HUES6 (cell line): ENCODE measurements at regions not wholly inside any gene's neighbourhood (a gene's known extent, or its start where the extent isn't known, plus 50 kb on each side); places are given as distances from the start of the nearest gene placed in this dataset.

Experiments used
- H3K27ac ChIP-seq: 2 replicates; pipeline ENCODE4 v1.7.0; 2013; ENCODE audit warnings: low read depth, mild to moderate bottlenecking, low read length, inconsistent platforms
- H3K27me3 ChIP-seq: 2 replicates; pipeline ENCODE4 v1.6.1; 2013; ENCODE audit warnings: low read length; ENCODE audit not compliant: control insufficient read depth, insufficient read depth
- H3K36me3 ChIP-seq: 2 replicates; pipeline ENCODE4 v1.6.1; 2013; ENCODE audit warnings: low read length; ENCODE audit not compliant: control insufficient read depth, insufficient read depth
- H3K4me1 ChIP-seq: 2 replicates; pipeline ENCODE4 v1.6.1; 2013; ENCODE audit warnings: low read length; ENCODE audit not compliant: control insufficient read depth, insufficient read depth
- H3K4me3 ChIP-seq: 2 replicates; pipeline ENCODE4 v1.5.1; 2013; ENCODE audit warnings: low read depth, low read length
- H3K9ac ChIP-seq: one replicate; pipeline ENCODE4 v1.6.1; 2013; ENCODE audit warnings: mild to moderate bottlenecking, low read length
- H3K9me3 ChIP-seq: 2 replicates; pipeline ENCODE4 v1.6.1; 2013; ENCODE audit warnings: low read depth, low read length; ENCODE audit not compliant: control insufficient read depth, insufficient read depth

DNA sequence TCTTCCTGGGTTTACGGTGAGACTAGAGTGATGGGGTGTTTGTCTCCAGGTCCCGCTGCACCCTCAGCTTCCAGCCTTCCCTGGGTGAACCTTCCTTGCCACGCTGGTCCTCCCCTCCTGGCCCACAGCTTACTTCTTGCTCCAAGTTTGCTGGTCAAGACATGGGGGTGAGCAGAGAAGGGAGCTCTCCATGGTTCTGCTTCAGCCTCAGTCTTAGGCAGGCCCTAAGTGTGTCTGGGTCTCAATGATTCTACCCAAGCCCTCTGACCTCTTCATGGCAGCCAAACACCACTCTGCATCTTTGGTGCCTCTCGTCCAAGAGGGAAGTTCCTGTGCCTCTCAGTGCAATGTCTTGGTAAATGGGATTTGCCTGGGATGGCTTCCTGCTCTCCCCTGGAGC is 356.5 kb upstream of the KLF6 start:
- H3K9me3 ChIP-seq = peaks cover 14% of the 10 kb centered on the region
- no peak overlapping the region for H3K4me3 ChIP-seq
- no peak overlapping the region for H3K27ac ChIP-seq
- H3K27me3 ChIP-seq = no peaks in the 10 kb centered on the region
- no peaks in the 10 kb centered on the region for H3K36me3 ChIP-seq
- peaks cover 3% of the 10 kb centered on the region for H3K4me1 ChIP-seq
- H3K9ac ChIP-seq = no peak overlapping the region

GRCh38 chr10:4138146-4138721 is 353.2 kb upstream of the KLF6 start:
- H3K9me3 ChIP-seq = peaks cover 14% of the 10 kb centered on the region
- no peak overlapping the region for H3K9ac ChIP-seq
- H3K27me3 ChIP-seq = no peaks in the 10 kb centered on the region
- no peaks in the 10 kb centered on the region for H3K4me1 ChIP-seq
- H3K4me3 ChIP-seq = no peak overlapping the region
- no peak overlapping the region for H3K27ac ChIP-seq
- H3K36me3 ChIP-seq = no peaks in the 10 kb centered on the region

GRCh38 chr10:4137299-4137698 is 352.3 kb upstream of the KLF6 start:
- Histone ChIP-seq H3K9ac (no peak overlapping the region), H3K27ac (no peak overlapping the region), H3K4me3 (no peak overlapping the region), H3K36me3 (no peaks in the 10 kb centered on the region), H3K4me1 (no peaks in the 10 kb centered on the region), H3K9me3 (peaks cover 14% of the 10 kb centered on the region), H3K27me3 (no peaks in the 10 kb centered on the region)

DNA sequence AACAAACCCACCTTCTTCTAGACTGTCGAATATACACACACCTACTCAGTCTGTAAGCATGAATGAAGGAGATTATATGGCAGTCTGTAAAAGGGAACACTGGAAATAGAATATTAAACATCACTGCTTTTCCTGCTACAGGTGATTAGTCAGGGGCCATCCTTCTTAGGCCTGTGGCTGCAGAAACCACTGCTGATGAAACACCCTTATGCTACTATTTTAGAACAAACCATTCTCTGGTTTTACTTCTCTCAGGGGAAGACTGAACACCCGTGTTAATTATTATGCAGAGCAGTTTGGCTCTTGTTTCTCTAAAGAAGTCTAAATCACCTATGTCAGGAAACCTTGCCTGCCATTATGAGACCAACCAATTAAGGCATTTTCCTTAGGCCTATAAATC is 351.1 kb upstream of the KLF6 start:
- no peak overlapping the region for H3K27ac ChIP-seq
- no peak overlapping the region for H3K4me3 ChIP-seq
- H3K9ac ChIP-seq = no peak overlapping the region

DNA sequence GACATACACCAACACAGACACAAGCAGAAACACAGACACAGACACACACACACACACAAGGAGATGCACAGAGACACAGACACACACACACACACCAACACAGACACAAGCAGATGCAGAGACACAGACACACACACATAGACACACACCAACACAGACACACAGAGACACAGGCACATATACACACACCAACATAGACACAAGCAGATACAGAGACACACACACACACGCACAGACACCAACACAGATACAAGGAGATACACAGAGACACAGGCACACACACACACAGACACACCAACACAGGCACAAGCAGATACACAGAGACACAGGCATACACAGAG is 347.2 kb upstream of the KLF6 start:
- no peak overlapping the region for H3K4me3 ChIP-seq
- H3K27me3 ChIP-seq = no peaks in the 10 kb centered on the region
- H3K4me1 ChIP-seq = peaks cover 11% of the 10 kb centered on the region; the same call in 1 of the 2 replicates
- no peak overlapping the region for H3K27ac ChIP-seq
- no peaks in the 10 kb centered on the region for H3K36me3 ChIP-seq
- no peak overlapping the region for H3K9ac ChIP-seq
- H3K9me3 ChIP-seq = no peaks in the 10 kb centered on the region

More for the DNA sequence above, 351.1 kb upstream of the KLF6 start:
- Histone ChIP-seq H3K36me3 (no peaks in the 10 kb centered on the region), H3K9me3 (peaks cover 11% of the 10 kb centered on the region), H3K4me1 (no peaks in the 10 kb centered on the region), H3K27me3 (no peaks in the 10 kb centered on the region)

DNA sequence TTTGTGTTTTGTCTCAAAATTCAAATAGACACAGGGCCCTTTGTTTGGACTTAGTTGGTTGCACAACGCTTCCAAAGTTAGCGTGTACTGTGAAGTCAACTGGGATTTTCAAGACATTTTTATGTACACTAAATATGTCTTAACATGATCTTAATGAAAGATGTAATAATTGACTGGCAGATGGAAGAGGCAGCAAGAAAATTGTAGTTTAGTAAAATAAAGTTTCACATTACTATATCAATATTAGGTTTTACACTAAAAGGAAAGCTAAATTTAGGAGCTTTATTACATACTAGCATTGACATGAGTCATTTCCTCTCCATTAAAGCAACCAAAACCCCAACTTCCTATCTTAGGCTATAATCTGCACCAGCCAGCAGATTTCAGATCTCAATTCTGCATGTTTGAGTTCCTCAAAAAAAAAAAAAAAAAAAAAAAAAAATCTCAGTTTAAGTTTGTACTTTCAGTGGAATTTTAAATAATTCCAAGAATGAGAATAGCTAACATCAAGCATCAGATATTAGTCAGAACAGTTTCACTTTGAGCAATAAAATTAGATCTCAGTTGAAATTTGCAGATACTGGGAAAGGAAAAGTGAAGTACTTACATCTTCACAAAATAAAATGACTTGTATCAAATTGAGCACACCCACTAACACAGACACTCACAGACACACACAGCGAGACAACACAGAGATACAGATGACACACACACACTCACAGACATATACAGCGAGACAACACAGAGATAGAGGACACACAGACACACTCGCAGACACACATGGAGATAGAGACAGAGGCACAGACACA is 346.6 kb upstream of the KLF6 start:
- Histone ChIP-seq H3K4me3 (no peak overlapping the region), H3K27me3 (no peaks in the 10 kb centered on the region), H3K4me1 (peaks cover 11% of the 10 kb centered on the region; the same call in 1 of the 2 replicates), H3K36me3 (no peaks in the 10 kb centered on the region), H3K27ac (no peak overlapping the region), H3K9me3 (no peaks in the 10 kb centered on the region), H3K9ac (no peak overlapping the region)

- peaks cover 11% of the 10 kb centered on the region; the same call in 1 of the 2 replicates for H3K4me1 ChIP-seq
- H3K36me3 ChIP-seq = no peaks in the 10 kb centered on the region
- H3K9ac ChIP-seq = no peak overlapping the region
- H3K27me3 ChIP-seq = no peaks in the 10 kb centered on the region
- H3K27ac ChIP-seq = no peak overlapping the region
- no peak overlapping the region for H3K4me3 ChIP-seq
- H3K9me3 ChIP-seq = peaks cover 7% of the 10 kb centered on the region
Measured at GRCh38 chr10:4130685-4131084, 345.7 kb upstream of the KLF6 start.

- H3K9me3 ChIP-seq = peaks cover 7% of the 10 kb centered on the region
- peaks cover 11% of the 10 kb centered on the region; the same call in 1 of the 2 replicates for H3K4me1 ChIP-seq
- H3K36me3 ChIP-seq = no peaks in the 10 kb centered on the region
- H3K27ac ChIP-seq = no peak overlapping the region
- H3K4me3 ChIP-seq = no peak overlapping the region
- H3K27me3 ChIP-seq = no peaks in the 10 kb centered on the region
- no peak overlapping the region for H3K9ac ChIP-seq
Measured at GRCh38 chr10:4129866-4130477, 345.0 kb upstream of the KLF6 start.

DNA sequence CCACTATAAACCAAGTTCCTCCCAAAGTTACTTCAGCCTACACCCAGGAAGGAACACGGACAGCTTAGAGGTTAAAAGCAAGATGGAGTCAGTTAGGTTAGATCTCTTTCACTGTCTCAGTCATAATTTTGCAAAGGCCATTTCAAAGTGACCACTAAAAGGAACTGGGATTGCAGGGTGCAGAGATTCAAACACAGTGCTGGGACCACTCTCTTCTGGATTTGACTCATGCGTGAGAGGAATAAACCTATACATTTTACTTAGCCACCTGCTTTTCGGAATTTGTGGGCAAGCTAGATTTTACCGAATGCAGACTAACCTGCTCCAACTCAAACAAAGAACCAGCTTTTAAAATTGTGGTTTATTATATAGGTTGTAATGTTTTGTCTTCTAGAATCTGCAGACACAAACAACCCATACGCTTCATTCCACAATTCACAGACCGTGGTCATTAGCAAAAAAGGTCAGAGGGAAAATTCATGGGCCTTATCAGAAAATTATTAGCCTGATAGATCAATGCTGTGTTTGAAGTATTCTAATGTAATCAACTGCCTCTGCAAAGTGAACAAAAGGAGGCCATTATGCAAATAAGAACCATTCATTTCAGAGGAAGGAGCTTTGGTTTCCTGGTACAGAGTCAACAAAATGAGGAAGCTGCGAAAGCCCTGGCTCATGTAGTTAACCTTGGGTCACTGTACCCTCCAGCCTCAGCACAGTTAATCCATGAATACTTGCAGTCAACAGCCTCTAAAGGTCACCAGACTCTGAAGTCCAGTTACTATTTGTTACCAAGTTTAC is 342.7 kb upstream of the KLF6 start:
- no peak overlapping the region for H3K9ac ChIP-seq
- H3K36me3 ChIP-seq = no peaks in the 10 kb centered on the region
- peaks cover 12% of the 10 kb centered on the region for H3K9me3 ChIP-seq
- H3K27ac ChIP-seq = no peak overlapping the region
- no peaks in the 10 kb centered on the region for H3K27me3 ChIP-seq
- H3K4me1 ChIP-seq = peaks cover 11% of the 10 kb centered on the region; the same call in 1 of the 2 replicates
- no peak overlapping the region for H3K4me3 ChIP-seq

- no peak overlapping the region for H3K4me3 ChIP-seq
- H3K9ac ChIP-seq = no peak overlapping the region
- no peak overlapping the region for H3K27ac ChIP-seq
- no peaks in the 10 kb centered on the region for H3K36me3 ChIP-seq
- H3K27me3 ChIP-seq = no peaks in the 10 kb centered on the region
- peaks cover 12% of the 10 kb centered on the region for H3K9me3 ChIP-seq
- H3K4me1 ChIP-seq = peaks cover 11% of the 10 kb centered on the region; the same call in 1 of the 2 replicates
Measured at GRCh38 chr10:4125776-4126175, 340.8 kb upstream of the KLF6 start.
